ENCODE measurements at regions not wholly inside any gene's neighbourhood (a gene's known extent, or its start where the extent isn't known, plus 50 kb on each side); places are given as distances from the start of the nearest gene placed in this dataset.
A peak's percentile ranks its signal among the peaks of the same experiment; 100 is the strongest.

DNA sequence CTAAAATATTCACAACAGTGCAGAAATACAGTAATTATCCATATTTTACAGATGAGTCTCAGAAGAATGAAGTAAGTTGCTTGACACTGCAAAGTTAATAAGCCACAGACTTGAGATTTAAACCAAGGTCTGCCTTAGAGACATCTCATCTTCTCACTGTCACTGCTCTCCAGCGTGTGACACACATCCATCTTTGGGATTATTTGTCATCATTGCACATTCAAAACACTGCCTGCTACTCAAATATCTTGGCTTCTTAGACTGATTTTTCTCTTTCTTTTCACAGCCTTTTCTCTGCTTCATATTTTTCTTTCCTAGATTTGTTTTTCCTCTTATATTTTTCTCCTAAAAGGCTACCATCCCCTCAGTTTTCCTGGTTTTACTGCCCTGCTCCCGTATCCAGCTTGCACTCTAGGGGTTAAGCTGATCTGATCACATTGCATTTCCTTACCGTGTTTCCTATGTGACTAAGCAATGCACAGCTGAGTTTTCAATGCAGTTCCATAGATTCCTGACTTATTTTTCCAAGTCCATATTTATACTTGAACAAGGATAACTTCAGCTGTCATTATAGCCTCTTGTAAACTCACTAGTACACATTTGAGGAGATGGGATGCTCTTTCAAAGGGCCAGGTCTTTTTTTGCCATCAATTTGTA lies 353.0 kb downstream of the PLK2 start:
- WGBS (ENCODE audit: insufficient coverage), result 60% methylated on average over 3 of the region's 3 CpGs
- Mint-ChIP-seq H3K4me3 (no peak overlapping the region), H3K4me1 (no peaks in the 10 kb centered on the region), H3K27me3 (peaks cover 6 to 8% of the 10 kb centered on the region in 2 donors), H3K27ac (no peak overlapping the region), H3K9me3 (no peaks in the 10 kb centered on the region), H3K36me3 (no peaks in the 10 kb centered on the region)
- ChIA-PET POLR2A (no interaction called here), CTCF (no interaction called here)
- DNase-seq, result no peak
- Histone ChIP-seq H3K36me3 (ENCODE audit: control insufficient read depth in 2 of 2, extremely low read depth in 1 of 2, insufficient read depth in 1 of 2, low read length in 1 of 2) (no peaks in the 10 kb centered on the region), H3K27me3 (replicated peaks in 1 of 2; ENCODE audit: control insufficient read depth in 2 of 2, extremely low read depth in 1 of 2, insufficient read depth in 2 of 2, low read length in 1 of 2) (no peaks in the 10 kb centered on the region), H3K9me3 (no peaks in the 10 kb centered on the region), H3K4me3 (ENCODE audit: control insufficient read depth in 1 of 2, extremely low read depth in 1 of 2, low read length in 1 of 2) (no peak overlapping the region), H3K4me1 (ENCODE audit: control insufficient read depth in 1 of 2, extremely low read depth in 1 of 2, insufficient read depth in 2 of 2, low read length in 2 of 2) (no peaks in the 10 kb centered on the region), H3K27ac (ENCODE audit: low read length) (no peak overlapping the region)
- no peak for ATAC-seq (replicated peaks in 1 of 4)

DNA sequence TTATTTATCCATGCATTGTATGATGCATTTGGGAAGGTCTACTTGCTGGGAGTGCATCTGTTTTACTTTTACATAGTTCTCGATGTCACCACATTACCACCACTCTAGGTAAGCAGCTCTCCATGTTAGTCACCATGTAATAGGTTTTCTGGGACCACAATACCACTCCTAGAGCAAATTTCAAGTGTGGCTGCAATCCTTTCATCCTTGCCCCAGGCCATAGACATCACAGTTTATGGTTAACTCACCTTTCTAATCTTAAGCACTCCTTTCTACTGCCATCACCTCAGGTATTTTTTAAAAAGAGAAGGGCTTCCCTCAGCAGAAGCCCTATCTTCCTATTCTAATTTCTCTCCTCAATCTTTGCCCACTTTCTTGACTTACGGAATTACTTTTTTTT lies 354.1 kb downstream of the PLK2 start:
- H3K9me3 Mint-ChIP-seq, result no peaks in the 10 kb centered on the region

DNA sequence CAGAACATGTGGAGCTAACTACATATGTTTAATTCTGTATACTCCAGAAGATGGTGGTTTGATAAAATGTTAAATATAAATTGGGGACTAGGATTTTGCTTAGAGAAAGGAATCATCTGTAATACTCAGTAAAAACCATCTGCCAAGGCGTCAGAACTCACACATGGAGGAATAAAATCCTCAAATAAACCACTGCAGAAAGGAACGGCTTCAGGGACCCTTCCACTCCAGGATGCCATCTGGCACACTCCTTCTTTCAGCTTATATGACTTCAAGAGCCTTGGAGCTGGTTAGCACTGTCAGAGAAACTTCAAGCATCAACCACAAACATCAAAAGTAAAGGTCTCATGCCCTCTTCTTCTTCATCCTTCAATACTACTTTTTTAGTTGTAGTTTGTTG lies 360.6 kb downstream of the PLK2 start:
- Mint-ChIP-seq H3K4me3 (no peak overlapping the region), H3K4me1 (no peaks in the 10 kb centered on the region), H3K27me3 (peaks cover 0 to 3% of the 10 kb centered on the region in 2 donors), H3K36me3 (no peaks in the 10 kb centered on the region), H3K9me3 (no peaks in the 10 kb centered on the region), H3K27ac (no peak overlapping the region)
- H3K36me3 ChIP-seq (ENCODE audit: control insufficient read depth in 2 of 2, extremely low read depth in 1 of 2, insufficient read depth in 1 of 2, low read length in 1 of 2), result no peaks in the 10 kb centered on the region
- no peak overlapping the region for H3K27ac ChIP-seq (ENCODE audit: low read length)
- CTCF ChIA-PET, result no interaction called here
- 0% methylated on average over 1 of the region's 2 CpGs for WGBS (ENCODE audit: insufficient coverage)
- no peak overlapping the region for H3K4me3 ChIP-seq (ENCODE audit: control insufficient read depth in 1 of 2, extremely low read depth in 1 of 2, low read length in 1 of 2)
- H3K9me3 ChIP-seq, result no peaks in the 10 kb centered on the region
- DNase-seq, result no peak
- ATAC-seq (replicated peaks in 1 of 4), result no peak
- no peaks in the 10 kb centered on the region for H3K4me1 ChIP-seq (ENCODE audit: control insufficient read depth in 1 of 2, extremely low read depth in 1 of 2, insufficient read depth in 2 of 2, low read length in 2 of 2)
- no peaks in the 10 kb centered on the region for H3K27me3 ChIP-seq (replicated peaks in 1 of 2; ENCODE audit: control insufficient read depth in 2 of 2, extremely low read depth in 1 of 2, insufficient read depth in 2 of 2, low read length in 1 of 2)
- POLR2A ChIA-PET, result no interaction called here

More for the DNA sequence above, 354.1 kb downstream of the PLK2 start:
- Histone ChIP-seq H3K27me3 (replicated peaks in 1 of 2; ENCODE audit: control insufficient read depth in 2 of 2, extremely low read depth in 1 of 2, insufficient read depth in 2 of 2, low read length in 1 of 2) (no peaks in the 10 kb centered on the region), H3K4me1 (ENCODE audit: control insufficient read depth in 1 of 2, extremely low read depth in 1 of 2, insufficient read depth in 2 of 2, low read length in 2 of 2) (no peaks in the 10 kb centered on the region), H3K27ac (ENCODE audit: low read length) (no peak overlapping the region), H3K4me3 (ENCODE audit: control insufficient read depth in 1 of 2, extremely low read depth in 1 of 2, low read length in 1 of 2) (no peak overlapping the region), H3K9me3 (no peaks in the 10 kb centered on the region), H3K36me3 (ENCODE audit: control insufficient read depth in 2 of 2, extremely low read depth in 1 of 2, insufficient read depth in 1 of 2, low read length in 1 of 2) (no peaks in the 10 kb centered on the region)
- no peak for DNase-seq
- Mint-ChIP-seq H3K4me3 (no peak overlapping the region), H3K4me1 (no peaks in the 10 kb centered on the region), H3K36me3 (no peaks in the 10 kb centered on the region), H3K27ac (no peak overlapping the region), H3K27me3 (peaks cover 6 to 8% of the 10 kb centered on the region in 2 donors)
- POLR2A ChIA-PET, result no interaction called here
- no CpG with 5 or more reads among the region's 2 CpGs for WGBS (ENCODE audit: insufficient coverage)
- ATAC-seq (replicated peaks in 1 of 4), result no peak
- CTCF ChIA-PET, result no interaction called here

DNA sequence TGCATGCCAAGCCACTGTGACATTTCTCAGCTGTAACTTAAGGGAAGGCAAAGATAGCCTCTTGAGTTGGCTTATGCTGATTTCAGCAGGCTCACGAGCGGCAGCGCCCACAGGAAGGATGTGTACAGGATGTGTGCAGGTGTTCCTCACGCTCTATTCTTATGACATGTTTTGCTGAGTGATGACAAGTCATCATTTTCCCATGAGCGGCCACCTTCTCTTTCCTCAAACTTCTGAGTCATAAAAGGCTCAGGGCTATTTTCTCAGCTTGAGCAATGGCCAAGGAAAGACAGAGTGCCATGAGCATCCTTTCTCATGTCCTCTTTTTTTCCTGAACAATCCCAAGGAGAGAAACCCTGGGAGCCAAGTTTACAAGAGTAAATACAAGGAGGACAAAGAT lies 365.9 kb downstream of the PLK2 start:
- H3K36me3 ChIP-seq (ENCODE audit: control insufficient read depth in 2 of 2, extremely low read depth in 1 of 2, insufficient read depth in 1 of 2, low read length in 1 of 2), result no peaks in the 10 kb centered on the region
- Mint-ChIP-seq H3K27me3 (peaks cover 0 to 3% of the 10 kb centered on the region in 2 donors), H3K36me3 (no peaks in the 10 kb centered on the region), H3K27ac (no peak overlapping the region), H3K4me3 (no peak overlapping the region), H3K4me1 (no peaks in the 10 kb centered on the region), H3K9me3 (no peaks in the 10 kb centered on the region)
- WGBS (ENCODE audit: insufficient coverage), result no CpG with 5 or more reads among the region's 5 CpGs
- no peaks in the 10 kb centered on the region for H3K27me3 ChIP-seq (replicated peaks in 1 of 2; ENCODE audit: control insufficient read depth in 2 of 2, extremely low read depth in 1 of 2, insufficient read depth in 2 of 2, low read length in 1 of 2)
- ChIA-PET POLR2A (no interaction called here), CTCF (no interaction called here)
- no peak for ATAC-seq (replicated peaks in 1 of 4)
- DNase-seq, result peak in 1 of 35 experiments; percentile 1
- no peaks in the 10 kb centered on the region for H3K9me3 ChIP-seq
- H3K4me1 ChIP-seq (ENCODE audit: control insufficient read depth in 1 of 2, extremely low read depth in 1 of 2, insufficient read depth in 2 of 2, low read length in 2 of 2), result no peaks in the 10 kb centered on the region
- no peak overlapping the region for H3K4me3 ChIP-seq (ENCODE audit: control insufficient read depth in 1 of 2, extremely low read depth in 1 of 2, low read length in 1 of 2)
- no peak overlapping the region for H3K27ac ChIP-seq (ENCODE audit: low read length)

DNA sequence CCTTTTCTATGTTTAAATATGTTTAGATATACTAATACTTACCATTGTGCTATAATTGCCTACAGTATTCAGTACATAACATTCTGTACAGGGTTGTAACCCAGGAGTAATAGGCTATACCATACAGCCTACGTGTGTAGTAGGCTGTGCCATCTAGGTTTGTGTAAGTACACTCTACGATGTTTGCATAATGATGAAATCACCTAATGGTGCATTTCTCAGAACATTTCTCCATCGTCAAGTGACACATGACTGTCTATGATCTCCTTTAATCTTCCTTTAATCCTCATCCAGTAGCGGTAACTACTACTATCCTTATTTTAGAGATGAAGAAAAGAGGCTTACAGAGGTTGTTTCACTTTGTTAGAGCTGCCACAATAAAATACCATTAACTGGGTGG lies 369.2 kb downstream of the PLK2 start:
- Mint-ChIP-seq H3K4me1 (no peaks in the 10 kb centered on the region), H3K27ac (no peak overlapping the region), H3K9me3 (no peaks in the 10 kb centered on the region), H3K4me3 (no peak overlapping the region), H3K36me3 (no peaks in the 10 kb centered on the region), H3K27me3 (peaks cover 0 to 6% of the 10 kb centered on the region in 2 donors)
- Histone ChIP-seq H3K36me3 (ENCODE audit: control insufficient read depth in 2 of 2, extremely low read depth in 1 of 2, insufficient read depth in 1 of 2, low read length in 1 of 2) (no peaks in the 10 kb centered on the region), H3K27ac (ENCODE audit: low read length) (no peak overlapping the region), H3K27me3 (replicated peaks in 1 of 2; ENCODE audit: control insufficient read depth in 2 of 2, extremely low read depth in 1 of 2, insufficient read depth in 2 of 2, low read length in 1 of 2) (no peaks in the 10 kb centered on the region), H3K4me1 (ENCODE audit: control insufficient read depth in 1 of 2, extremely low read depth in 1 of 2, insufficient read depth in 2 of 2, low read length in 2 of 2) (no peaks in the 10 kb centered on the region), H3K4me3 (ENCODE audit: control insufficient read depth in 1 of 2, extremely low read depth in 1 of 2, low read length in 1 of 2) (no peak overlapping the region), H3K9me3 (no peaks in the 10 kb centered on the region)
- ChIA-PET POLR2A (no interaction called here), CTCF (no interaction called here)
- WGBS (ENCODE audit: insufficient coverage), result no CpG with 5 or more reads among the region's 4 CpGs
- DNase-seq (no peak), ATAC-seq (replicated peaks in 1 of 4) (no peak)

DNA sequence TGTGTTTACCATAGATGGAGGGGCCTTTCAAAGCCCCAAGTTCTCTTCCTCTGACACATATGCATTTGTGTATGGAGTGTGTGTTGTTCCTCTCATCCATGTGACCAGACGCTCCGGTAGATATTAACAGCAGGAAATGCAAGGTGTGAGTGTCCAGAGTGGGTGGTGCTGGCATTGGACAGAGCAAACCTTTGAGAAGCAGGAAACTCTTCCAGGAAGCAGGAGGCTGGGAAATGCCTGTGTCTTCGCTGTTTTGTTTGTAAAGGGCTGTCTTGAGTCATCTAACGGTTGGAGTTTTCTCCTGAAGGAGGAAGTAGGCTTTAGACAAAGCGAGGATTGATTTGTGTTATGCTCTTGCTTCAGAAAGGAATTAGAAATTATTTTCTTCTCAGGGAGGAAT lies 370.9 kb downstream of the PLK2 start:
- no peak overlapping the region for H3K4me3 Mint-ChIP-seq
- Histone ChIP-seq H3K4me3 (ENCODE audit: control insufficient read depth in 1 of 2, extremely low read depth in 1 of 2, low read length in 1 of 2) (no peak overlapping the region), H3K4me1 (ENCODE audit: control insufficient read depth in 1 of 2, extremely low read depth in 1 of 2, insufficient read depth in 2 of 2, low read length in 2 of 2) (no peaks in the 10 kb centered on the region), H3K27me3 (replicated peaks in 1 of 2; ENCODE audit: control insufficient read depth in 2 of 2, extremely low read depth in 1 of 2, insufficient read depth in 2 of 2, low read length in 1 of 2) (no peaks in the 10 kb centered on the region), H3K27ac (ENCODE audit: low read length) (no peak overlapping the region), H3K36me3 (ENCODE audit: control insufficient read depth in 2 of 2, extremely low read depth in 1 of 2, insufficient read depth in 1 of 2, low read length in 1 of 2) (no peaks in the 10 kb centered on the region), H3K9me3 (no peaks in the 10 kb centered on the region)
- DNase-seq, result no peak
- no peaks in the 10 kb centered on the region for H3K4me1 Mint-ChIP-seq
- no peak for ATAC-seq (replicated peaks in 1 of 4)
- H3K36me3 Mint-ChIP-seq, result no peaks in the 10 kb centered on the region
- H3K9me3 Mint-ChIP-seq, result no peaks in the 10 kb centered on the region
- WGBS (ENCODE audit: insufficient coverage), result 67% methylated on average over 3 of the region's 5 CpGs
- no peak overlapping the region for H3K27ac Mint-ChIP-seq
- peaks cover 0 to 6% of the 10 kb centered on the region in 2 donors for H3K27me3 Mint-ChIP-seq
- ChIA-PET CTCF (no interaction called here), POLR2A (no interaction called here)

DNA sequence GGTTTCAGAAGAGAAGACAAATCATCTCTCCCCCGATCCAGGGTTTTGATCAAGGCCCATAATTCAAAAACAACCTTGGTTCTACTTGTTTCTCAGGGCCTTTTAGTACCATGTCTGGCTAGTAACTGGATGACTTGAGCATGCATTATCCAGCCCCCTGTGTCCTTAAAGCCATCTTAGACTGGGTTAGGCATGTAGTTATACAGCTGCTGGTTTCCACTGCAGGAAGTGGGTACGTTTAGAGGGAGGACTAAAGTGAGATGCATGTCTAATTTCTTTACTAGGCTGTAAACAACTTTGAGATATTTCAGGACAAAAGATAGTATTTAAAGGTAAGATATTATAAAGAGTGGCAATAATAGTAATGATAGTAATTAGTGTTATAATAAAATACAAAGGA lies 372.0 kb downstream of the PLK2 start:
- ChIA-PET POLR2A (no interaction called here), CTCF (interaction anchor here in 1 of 2 donors (0.6 kb wide), 1 partner anchor 9 kb away, joined by 4 read pairs; no protein-coding TSS in a partner anchor)
- H3K36me3 Mint-ChIP-seq, result no peaks in the 10 kb centered on the region
- Histone ChIP-seq H3K4me3 (ENCODE audit: control insufficient read depth in 1 of 2, extremely low read depth in 1 of 2, low read length in 1 of 2) (no peak overlapping the region), H3K36me3 (ENCODE audit: control insufficient read depth in 2 of 2, extremely low read depth in 1 of 2, insufficient read depth in 1 of 2, low read length in 1 of 2) (no peaks in the 10 kb centered on the region), H3K27me3 (replicated peaks in 1 of 2; ENCODE audit: control insufficient read depth in 2 of 2, extremely low read depth in 1 of 2, insufficient read depth in 2 of 2, low read length in 1 of 2) (no peaks in the 10 kb centered on the region), H3K4me1 (ENCODE audit: control insufficient read depth in 1 of 2, extremely low read depth in 1 of 2, insufficient read depth in 2 of 2, low read length in 2 of 2) (no peaks in the 10 kb centered on the region), H3K27ac (ENCODE audit: low read length) (no peak overlapping the region), H3K9me3 (no peaks in the 10 kb centered on the region)
- H3K4me3 Mint-ChIP-seq, result no peak overlapping the region
- no peaks in the 10 kb centered on the region for H3K9me3 Mint-ChIP-seq
- peaks cover 0 to 6% of the 10 kb centered on the region in 2 donors for H3K27me3 Mint-ChIP-seq
- no peak for ATAC-seq (replicated peaks in 1 of 4)
- DNase-seq, result no peak
- no CpG with 5 or more reads among the region's 2 CpGs for WGBS (ENCODE audit: insufficient coverage)
- no peak overlapping the region for H3K27ac Mint-ChIP-seq
- no peaks in the 10 kb centered on the region for H3K4me1 Mint-ChIP-seq
